Prostate gland (tissue), 2 donors: ENCODE measurements at regions not wholly inside any gene's neighbourhood (a gene's known extent, or its start where the extent isn't known, plus 50 kb on each side); places are given as distances from the start of the nearest gene placed in this dataset.

Experiments used
- POLR2A ChIP-seq: fragments of 450-650 bp; IDR thresholded peaks from one replicate; pipeline ENCODE4 v1.6.1; 2016; ENCODE audit warnings: antibody characterized with exemption, mild to moderate bottlenecking
- POLR2AphosphoS5 ChIP-seq: sonication (generic); formaldehyde crosslinking; IDR thresholded peaks from one replicate; pipeline ENCODE4 v1.6.1; 2017; ENCODE audit warnings: antibody characterized with exemption
- TF ChIP-seq, protein P1 (sequence below), 4 experiments: fragments of 200-600 bp in 2 of 4; fragments of 450-650 bp in 2 of 4; sonication (generic) in 2 of 4; IDR thresholded peaks; 1 replicate in 3 of 4; 2 replicates in 1 of 4; pipeline ENCODE4 v1.5.1; 2016 to 2019; ENCODE audit warnings: antibody characterized with exemption in 4 of 4, mild to moderate bottlenecking in 2 of 4, moderate library complexity in 2 of 4

DNA sequence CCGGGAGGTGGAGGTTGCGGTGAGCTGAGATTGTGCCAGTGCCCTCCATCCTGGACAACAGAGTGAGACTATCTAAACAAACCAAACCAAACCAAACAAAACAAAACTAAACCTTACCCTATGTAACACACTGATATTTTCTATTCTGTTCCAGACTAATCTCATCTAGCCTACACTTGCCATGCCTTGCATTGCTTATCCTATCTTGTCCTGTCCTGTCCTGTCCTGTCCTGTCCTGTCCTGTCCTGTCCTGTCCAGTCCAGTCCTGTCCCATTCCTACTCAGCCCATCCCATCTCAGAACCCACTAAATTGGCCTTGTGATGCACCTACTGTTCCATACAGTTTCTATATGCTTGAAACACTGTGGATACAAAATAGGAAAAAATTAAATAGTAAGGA lies 64.7 kb upstream of the HDAC9 start:
- TF ChIP-seq, protein P1, sequence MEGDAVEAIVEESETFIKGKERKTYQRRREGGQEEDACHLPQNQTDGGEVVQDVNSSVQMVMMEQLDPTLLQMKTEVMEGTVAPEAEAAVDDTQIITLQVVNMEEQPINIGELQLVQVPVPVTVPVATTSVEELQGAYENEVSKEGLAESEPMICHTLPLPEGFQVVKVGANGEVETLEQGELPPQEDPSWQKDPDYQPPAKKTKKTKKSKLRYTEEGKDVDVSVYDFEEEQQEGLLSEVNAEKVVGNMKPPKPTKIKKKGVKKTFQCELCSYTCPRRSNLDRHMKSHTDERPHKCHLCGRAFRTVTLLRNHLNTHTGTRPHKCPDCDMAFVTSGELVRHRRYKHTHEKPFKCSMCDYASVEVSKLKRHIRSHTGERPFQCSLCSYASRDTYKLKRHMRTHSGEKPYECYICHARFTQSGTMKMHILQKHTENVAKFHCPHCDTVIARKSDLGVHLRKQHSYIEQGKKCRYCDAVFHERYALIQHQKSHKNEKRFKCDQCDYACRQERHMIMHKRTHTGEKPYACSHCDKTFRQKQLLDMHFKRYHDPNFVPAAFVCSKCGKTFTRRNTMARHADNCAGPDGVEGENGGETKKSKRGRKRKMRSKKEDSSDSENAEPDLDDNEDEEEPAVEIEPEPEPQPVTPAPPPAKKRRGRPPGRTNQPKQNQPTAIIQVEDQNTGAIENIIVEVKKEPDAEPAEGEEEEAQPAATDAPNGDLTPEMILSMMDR (IDR thresholded peaks at IDR 0.05) = no peak
- TF ChIP-seq POLR2A (no peak), POLR2AphosphoS5 (no peak)
